GDM1 (cell line): ENCODE measurements at regions not wholly inside any gene's neighbourhood (a gene's known extent, or its start where the extent isn't known, plus 50 kb on each side); places are given as distances from the start of the nearest gene placed in this dataset.
A peak's percentile ranks its signal among the peaks of the same experiment; 100 is the strongest.
"Not testable (repeated sequence)": the region's sequence is repeated elsewhere in the genome, so short reads cannot be mapped to it uniquely, and the experiment has no call there.

ENCODE experiments used
- DNase-seq: peaks from one replicate; lab custom pipeline; 2025; lab: John Stamatoyannopoulos, UW

- no peak for DNase-seq
Measured at GRCh38 chrX:125378205-125378604, 58.5 kb downstream of the TEX13C start.

- no peak for DNase-seq
Measured at GRCh38 chrX:125378770-125379169, 59.1 kb downstream of the TEX13C start.

GRCh38 chrX:125382148-125382628, 62.5 kb downstream of the TEX13C start:
- DNase-seq: no peak

- DNase-seq: no peak
Measured at GRCh38 chrX:125382889-125383288, 63.2 kb downstream of the TEX13C start.

GRCh38 chrX:125384867-125385266, 65.2 kb downstream of the TEX13C start:
- DNase-seq: no peak

- DNase-seq: no peak
Measured at GRCh38 chrX:125387945-125388344, 68.3 kb downstream of the TEX13C start.

- DNase-seq: no peak
Measured at GRCh38 chrX:125394449-125394848, 74.8 kb downstream of the TEX13C start.

GRCh38 chrX:125395626-125396025, 76.0 kb downstream of the TEX13C start:
- DNase-seq: no peak

- DNase-seq: peak; percentile 20
Measured at GRCh38 chrX:125398959-125399440, 79.3 kb downstream of the TEX13C start.

- DNase-seq: no peak
Measured at GRCh38 chrX:125402807-125403206, 83.1 kb downstream of the TEX13C start.

- DNase-seq: no peak
Measured at GRCh38 chrX:125404667-125405160, 85.0 kb downstream of the TEX13C start.

- no peak for DNase-seq
Measured at GRCh38 chrX:125405339-125405738, 85.7 kb downstream of the TEX13C start.

GRCh38 chrX:125407314-125407713, 87.6 kb downstream of the TEX13C start:
- no peak for DNase-seq

- no peak for DNase-seq
Measured at GRCh38 chrX:125420809-125421208, 101.1 kb downstream of the TEX13C start.

- no peak for DNase-seq
Measured at GRCh38 chrX:125422986-125423385, 103.3 kb downstream of the TEX13C start.

GRCh38 chrX:125424536-125424935, 104.9 kb downstream of the TEX13C start:
- no peak for DNase-seq

GRCh38 chrX:125436855-125437254, 117.2 kb downstream of the TEX13C start:
- peak; percentile 27 for DNase-seq

GRCh38 chrX:125439194-125439849, 119.7 kb downstream of the TEX13C start:
- no peak for DNase-seq

- DNase-seq: no peak
Measured at GRCh38 chrX:125444659-125445058, 125.0 kb downstream of the TEX13C start.

GRCh38 chrX:125475482-125475881, 155.8 kb downstream of the TEX13C start:
- DNase-seq: no peak

GRCh38 chrX:125492439-125492838, 172.8 kb downstream of the TEX13C start:
- DNase-seq: no peak

- DNase-seq: not testable (repeated sequence)
Measured at GRCh38 chrX:125493004-125493403, 173.3 kb downstream of the TEX13C start.

GRCh38 chrX:125497667-125498066, 178.0 kb downstream of the TEX13C start:
- DNase-seq: no peak

GRCh38 chrX:125503769-125504168, 184.1 kb downstream of the TEX13C start:
- no peak for DNase-seq
